GM18867 (cell line): ENCODE measurements at regions not wholly inside any gene's neighbourhood (a gene's known extent, or its start where the extent isn't known, plus 50 kb on each side); places are given as distances from the start of the nearest gene placed in this dataset.

Experiments used
- ATAC-seq: cut with Tn5 transposase; IDR thresholded peaks from one replicate; pipeline ENCODE4 v1.9.1; 2021; ENCODE audit warnings: mild to moderate bottlenecking, moderate library complexity; ENCODE audit not compliant: unreplicated experiment

- ATAC-seq: no peak
These were observed 448.4 kb downstream of the COG6 start for GRCh38 chr13:40103864-40104263.

- ATAC-seq: no peak
These were observed 449.8 kb downstream of the COG6 start for GRCh38 chr13:40105231-40105630.

GRCh38 chr13:40109351-40109844 is 453.9 kb downstream of the COG6 start:
- ATAC-seq: no peak

GRCh38 chr13:40113643-40114304 is 458.3 kb downstream of the COG6 start:
- no peak for ATAC-seq

GRCh38 chr13:40114305-40114896 is 458.9 kb downstream of the COG6 start:
- no peak for ATAC-seq

- no peak for ATAC-seq
These were observed 460.0 kb downstream of the COG6 start for GRCh38 chr13:40115426-40115825.

- ATAC-seq: peak; percentile 94
These were observed 460.5 kb downstream of the COG6 start for GRCh38 chr13:40116008-40116407.

- ATAC-seq: no peak
These were observed 462.9 kb downstream of the COG6 start for GRCh38 chr13:40118337-40118736.

- no peak for ATAC-seq
These were observed 464.4 kb downstream of the COG6 start for GRCh38 chr13:40119852-40120251.

- no peak for ATAC-seq
These were observed 464.8 kb downstream of the COG6 start for GRCh38 chr13:40120288-40120687.

- no peak for ATAC-seq
These were observed 465.3 kb downstream of the COG6 start for GRCh38 chr13:40120781-40121180.

- no peak for ATAC-seq
These were observed 466.3 kb downstream of the COG6 start for GRCh38 chr13:40121722-40122121.

- ATAC-seq: no peak
These were observed 468.6 kb downstream of the COG6 start for GRCh38 chr13:40123962-40124632.

- ATAC-seq: no peak
These were observed 469.2 kb downstream of the COG6 start for GRCh38 chr13:40124633-40125015.

GRCh38 chr13:40125336-40125735 is 469.9 kb downstream of the COG6 start:
- ATAC-seq: no peak

GRCh38 chr13:40126306-40127085 is 471.0 kb downstream of the COG6 start:
- no peak for ATAC-seq

GRCh38 chr13:40127476-40127875 is 472.0 kb downstream of the COG6 start:
- no peak for ATAC-seq

GRCh38 chr13:40127925-40128324 is 472.5 kb downstream of the COG6 start:
- ATAC-seq: no peak

- ATAC-seq: no peak
These were observed 474.0 kb downstream of the COG6 start for GRCh38 chr13:40129467-40129866.

- ATAC-seq: no peak
These were observed 475.6 kb downstream of the COG6 start for GRCh38 chr13:40130871-40131636.

- no peak for ATAC-seq
These were observed 476.8 kb downstream of the COG6 start for GRCh38 chr13:40132249-40132648.
